ENCODE measurements at regions not wholly inside any gene's neighbourhood (a gene's known extent, or its start where the extent isn't known, plus 50 kb on each side); places are given as distances from the start of the nearest gene placed in this dataset.

- no peak for TF ChIP-seq CTCF (IDR thresholded peaks at IDR 0.05)
- TF ChIP-seq POLR2A (IDR thresholded peaks at IDR 0.05): no peak
Observed at GRCh38 chr2:588074-588645, 89.0 kb downstream of the TMEM18 start.

All from thyroid gland (tissue), 4 donors.